DND-41 (cell line): ENCODE measurements at regions not wholly inside any gene's neighbourhood (a gene's known extent, or its start where the extent isn't known, plus 50 kb on each side); places are given as distances from the start of the nearest gene placed in this dataset.
A peak's percentile ranks its signal among the peaks of the same experiment; 100 is the strongest.

ENCODE experiments used
- ATAC-seq: fragments of 200-7000 bp; cut with Tn5 transposase; 3 replicates; pipeline ENCODE4 v1.9.1; 2021; ENCODE audit warnings: low read depth; ENCODE audit not compliant: insufficient read depth
- DNase-seq: peaks from one replicate; pipeline ENCODE4 v3.0.0-alpha.2; 2020
- H2AFZ ChIP-seq: 2 replicates; pipeline ENCODE4 v1.6.0; 2012; ENCODE audit warnings: low read depth, low read length
- H3K27ac ChIP-seq: 2 replicates; pipeline ENCODE4 v1.5.1; 2012; ENCODE audit warnings: low read length, inconsistent platforms
- H3K27me3 ChIP-seq: fragments of 200-600 bp; sonication (generic); 2 replicates; pipeline ENCODE4 v1.6.0; 2012; ENCODE audit warnings: low read length, mild to moderate bottlenecking, inconsistent platforms; ENCODE audit not compliant: insufficient read depth, poor library complexity
- H3K36me3 ChIP-seq: 2 replicates; pipeline ENCODE4 v1.5.1; 2012; ENCODE audit warnings: low read length, inconsistent platforms; ENCODE audit not compliant: insufficient read depth
- H3K4me1 ChIP-seq: 2 replicates; pipeline ENCODE4 v1.5.1; 2012; ENCODE audit warnings: mild to moderate bottlenecking, low read length; ENCODE audit not compliant: insufficient read depth
- H3K4me2 ChIP-seq: 2 replicates; pipeline ENCODE4 v1.6.0; 2012; ENCODE audit warnings: mild to moderate bottlenecking, moderate library complexity, low read length, inconsistent platforms; ENCODE audit not compliant: insufficient read depth
- H3K4me3 ChIP-seq, 2 experiments: fragments of 200-600 bp in 1 of 2; shearing (Covaris generic) in 1 of 2; 2 replicates each; pipeline ENCODE4 v1.5.1; 2012 to 2016; ENCODE audit warnings: inconsistent platforms in 2 of 2, low read length in 2 of 2, mild to moderate bottlenecking in 2 of 2, low read depth in 1 of 2, moderate library complexity in 1 of 2
- H3K79me2 ChIP-seq: 2 replicates; pipeline ENCODE4 v1.6.0; 2012; ENCODE audit warnings: low read length, inconsistent platforms; ENCODE audit not compliant: insufficient read depth
- H3K9ac ChIP-seq: 2 replicates; pipeline ENCODE4 v1.6.0; 2012; ENCODE audit warnings: low read depth, mild to moderate bottlenecking, inconsistent platforms, low read length, moderate library complexity
- H3K9me3 ChIP-seq: 2 replicates; pipeline ENCODE4 v1.5.1; 2012; ENCODE audit warnings: low read length, moderate library complexity, mild to moderate bottlenecking, inconsistent platforms; ENCODE audit not compliant: insufficient read depth, severe bottlenecking
- H4K20me1 ChIP-seq: 2 replicates; pipeline ENCODE4 v1.6.0; 2012; ENCODE audit warnings: low read length; ENCODE audit not compliant: insufficient read depth
- CTCF ChIP-seq: IDR thresholded peaks from 2 replicates; pipeline ENCODE4 v1.5.1; 2012; ENCODE audit warnings: borderline replicate concordance, low read length, moderate library complexity, mild to moderate bottlenecking; ENCODE audit not compliant: poor library complexity, severe bottlenecking; ENCODE audit errors: extremely low read depth
- EZH2 ChIP-seq: IDR thresholded peaks from 3 replicates; pipeline ENCODE4 v1.6.1; 2012; ENCODE audit warnings: borderline replicate concordance, low read depth, mild to moderate bottlenecking, moderate library complexity, low read length, inconsistent platforms; ENCODE audit not compliant: severe bottlenecking

GRCh38 chr22:22168190-22168940 is 76.2 kb upstream of the VPREB1 start:
- ATAC-seq (peak; percentile 73), DNase-seq (peak; percentile 51)
- H3K36me3 ChIP-seq, result no peaks in the 10 kb centered on the region
- H2AFZ ChIP-seq, result peak overlapping the region; percentile 75
- H3K4me3 ChIP-seq, result peak overlapping the region in 1 of 2 experiments; percentile 35; a peak in 2 of 4 replicates
- peak overlapping the region; percentile 77 for H3K27ac ChIP-seq
- H3K4me2 ChIP-seq, result peak overlapping the region; percentile 65
- H3K79me2 ChIP-seq, result no peaks in the 10 kb centered on the region
- H3K9me3 ChIP-seq, result no peaks in the 10 kb centered on the region
- H4K20me1 ChIP-seq, result no peaks in the 10 kb centered on the region
- peaks cover 64% of the 10 kb centered on the region for H3K4me1 ChIP-seq
- TF ChIP-seq CTCF (no peak), EZH2 (no peak)
- H3K9ac ChIP-seq, result peak overlapping the region; percentile 37
- H3K27me3 ChIP-seq, result no peaks in the 10 kb centered on the region

GRCh38 chr22:22167791-22168189 is 76.8 kb upstream of the VPREB1 start:
- Histone ChIP-seq H3K27ac (peak overlapping the region; percentile 77), H4K20me1 (no peaks in the 10 kb centered on the region), H3K4me3 (peak overlapping the region in 1 of 2 experiments; percentile 35; a peak in 2 of 4 replicates), H3K36me3 (no peaks in the 10 kb centered on the region), H3K4me1 (peaks cover 64% of the 10 kb centered on the region), H2AFZ (peak overlapping the region; percentile 75), H3K79me2 (no peaks in the 10 kb centered on the region), H3K9ac (peak overlapping the region; percentile 37), H3K9me3 (no peaks in the 10 kb centered on the region), H3K4me2 (peak overlapping the region; percentile 65), H3K27me3 (no peaks in the 10 kb centered on the region)
- no peak for TF ChIP-seq CTCF
- no peak for TF ChIP-seq EZH2
- ATAC-seq, result peak; percentile 84
- DNase-seq, result peak; percentile 84

GRCh38 chr22:22166941-22167713 is 77.5 kb upstream of the VPREB1 start:
- Histone ChIP-seq H3K9me3 (no peaks in the 10 kb centered on the region), H3K36me3 (no peaks in the 10 kb centered on the region), H3K4me3 (0 out of 4 replicates have a peak overlapping the region, but pooled peaks of 1 of the 2 experiments have one; percentile 12), H3K27ac (peak overlapping the region; percentile 77), H3K79me2 (no peaks in the 10 kb centered on the region), H2AFZ (no peak overlapping the region; the same call in 1 of the 2 replicates), H3K27me3 (no peaks in the 10 kb centered on the region), H4K20me1 (no peaks in the 10 kb centered on the region), H3K9ac (peak overlapping the region; percentile 37), H3K4me1 (peaks cover 64% of the 10 kb centered on the region), H3K4me2 (peak overlapping the region; percentile 65)
- no peak for TF ChIP-seq CTCF
- ATAC-seq, result peak; percentile 24; the same call in 2 of the 3 replicates
- peak; percentile 53 for DNase-seq
